ENCODE measurements at regions not wholly inside any gene's neighbourhood (a gene's known extent, or its start where the extent isn't known, plus 50 kb on each side); places are given as distances from the start of the nearest gene placed in this dataset.

DNA sequence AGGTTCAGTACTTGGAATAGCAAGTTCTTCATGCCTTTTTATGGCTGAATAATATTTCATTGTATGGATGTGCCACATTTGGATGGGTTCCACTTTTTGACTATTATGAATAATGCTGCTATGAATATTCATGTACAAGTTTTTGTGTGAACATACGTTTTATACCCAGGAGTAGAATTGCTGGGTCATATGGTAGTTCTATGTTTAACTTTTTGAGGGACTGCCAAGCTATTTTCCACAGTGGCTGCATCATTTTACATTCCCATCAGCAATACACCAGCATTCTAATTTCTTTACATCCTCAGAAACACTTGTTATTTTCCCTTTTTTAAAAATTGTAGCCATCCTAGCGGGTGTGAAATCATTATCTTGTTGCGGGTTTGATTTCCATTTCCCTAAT is 76.0 kb upstream of the PRR20G start:
- TF ChIP-seq, protein P1, sequence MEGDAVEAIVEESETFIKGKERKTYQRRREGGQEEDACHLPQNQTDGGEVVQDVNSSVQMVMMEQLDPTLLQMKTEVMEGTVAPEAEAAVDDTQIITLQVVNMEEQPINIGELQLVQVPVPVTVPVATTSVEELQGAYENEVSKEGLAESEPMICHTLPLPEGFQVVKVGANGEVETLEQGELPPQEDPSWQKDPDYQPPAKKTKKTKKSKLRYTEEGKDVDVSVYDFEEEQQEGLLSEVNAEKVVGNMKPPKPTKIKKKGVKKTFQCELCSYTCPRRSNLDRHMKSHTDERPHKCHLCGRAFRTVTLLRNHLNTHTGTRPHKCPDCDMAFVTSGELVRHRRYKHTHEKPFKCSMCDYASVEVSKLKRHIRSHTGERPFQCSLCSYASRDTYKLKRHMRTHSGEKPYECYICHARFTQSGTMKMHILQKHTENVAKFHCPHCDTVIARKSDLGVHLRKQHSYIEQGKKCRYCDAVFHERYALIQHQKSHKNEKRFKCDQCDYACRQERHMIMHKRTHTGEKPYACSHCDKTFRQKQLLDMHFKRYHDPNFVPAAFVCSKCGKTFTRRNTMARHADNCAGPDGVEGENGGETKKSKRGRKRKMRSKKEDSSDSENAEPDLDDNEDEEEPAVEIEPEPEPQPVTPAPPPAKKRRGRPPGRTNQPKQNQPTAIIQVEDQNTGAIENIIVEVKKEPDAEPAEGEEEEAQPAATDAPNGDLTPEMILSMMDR (IDR thresholded peaks at IDR 0.05), result no peak
- no peak for TF ChIP-seq EZH2 (IDR thresholded peaks at IDR 0.05; ENCODE audit: borderline replicate concordance, insufficient read depth, low read depth, low read length, poor library complexity, severe bottlenecking)
